Panc1 (cell line): ENCODE measurements at regions not wholly inside any gene's neighbourhood (a gene's known extent, or its start where the extent isn't known, plus 50 kb on each side); places are given as distances from the start of the nearest gene placed in this dataset.

Experiments used
- ATAC-seq: fragments of 200-7000 bp; cut with Tn5 transposase; 2 replicates; pipeline ENCODE4 v1.9.1; 2020; ENCODE audit warnings: mild to moderate bottlenecking, moderate library complexity
- BruUV-seq: library from RNA; stranded (reverse); fragments of 400-500 nt; replicated peaks from 2 replicates; lab custom pipeline; 2021; lab: Mats Ljungman, UMichigan
- CTCF ChIA-PET: fragments of 300-600 bp; sonication (Branson Sonifier 250); formaldehyde crosslinking; loops from one replicate; lab custom pipeline; 2022; ENCODE audit warnings: antibody characterized with exemption; lab: Charles Lee
- POLR2A ChIA-PET: fragments of 300-600 bp; sonication (Branson Sonifier 250); formaldehyde crosslinking; loops from one replicate; lab custom pipeline; 2022; ENCODE audit warnings: antibody characterized with exemption; lab: Charles Lee
- DNase-seq: peaks from one replicate; pipeline ENCODE4 v3.0.0-alpha.2; 2010; ENCODE audit warnings: low read depth, low spot score
- H3K27ac ChIP-seq: 2 replicates; pipeline ENCODE4 v1.5.1; 2011; ENCODE audit warnings: mild to moderate bottlenecking, low read length, inconsistent platforms
- H3K27me3 ChIP-seq: fragments of 200-500 bp; sonication (Bioruptor generic); 2 replicates; pipeline ENCODE4 v1.6.0; 2014; ENCODE audit warnings: low read length, inconsistent platforms; ENCODE audit not compliant: control insufficient read depth, insufficient read depth
- H3K36me3 ChIP-seq: fragments of 200-500 bp; sonication (Bioruptor generic); 2 replicates; pipeline ENCODE4 v1.5.1; 2014; ENCODE audit warnings: inconsistent platforms, mild to moderate bottlenecking, low read length, moderate library complexity; ENCODE audit not compliant: control insufficient read depth, insufficient read depth
- H3K4me1 ChIP-seq: 2 replicates; pipeline ENCODE4 v1.5.1; 2011; ENCODE audit warnings: inconsistent platforms, mild to moderate bottlenecking, low read length, moderate library complexity; ENCODE audit not compliant: control insufficient read depth, insufficient read depth
- H3K4me3 ChIP-seq, 2 experiments: 2 replicates each; pipeline ENCODE4 v1.5.1; 2011 to 2012; ENCODE audit warnings: low read depth in 2 of 2, low read length in 2 of 2, mild to moderate bottlenecking in 2 of 2, inconsistent platforms in 1 of 2, moderate library complexity in 1 of 2
- H3K9me3 ChIP-seq: fragments of 200-500 bp; sonication (Bioruptor generic); 2 replicates; pipeline ENCODE4 v1.5.1; 2014; ENCODE audit warnings: low read depth, mild to moderate bottlenecking, inconsistent platforms, low read length, moderate library complexity; ENCODE audit not compliant: control insufficient read depth, insufficient read depth
- POLR2AphosphoS5 ChIP-seq: IDR thresholded peaks from 2 replicates; pipeline ENCODE4 v1.6.1; 2012; ENCODE audit warnings: mild to moderate bottlenecking, low read depth, low read length, moderate library complexity
- SIN3A ChIP-seq: IDR thresholded peaks from 2 replicates; pipeline ENCODE4 v1.6.1; 2012; ENCODE audit warnings: low read depth, mild to moderate bottlenecking, low read length, moderate library complexity, borderline replicate concordance; ENCODE audit not compliant: insufficient read depth
- TCF7L2 ChIP-seq: IDR thresholded peaks from 2 replicates; pipeline ENCODE4 v1.6.1; 2011; ENCODE audit warnings: mild to moderate bottlenecking, low read depth, low read length, inconsistent platforms
- in situ Hi-C: cut with HindIII; loops from 2 replicates; pipeline ENCODE4 v1.10.0; 2016; ENCODE audit warnings: low sequenced_read_pairs, low pct_unique_long_range_greater_than_20kb
- intact Hi-C: fragments of 100-400 bp; cut with micrococcal nuclease; formaldehyde crosslinking; loops from one replicate; pipeline ENCODE4 v1.10.0; 2022; ENCODE audit not compliant: unreplicated experiment
- TF ChIP-seq, protein P1 (sequence below), 2 experiments: IDR thresholded peaks; 2 replicates each; pipeline ENCODE4 v1.6.1; 2011 to 2012; ENCODE audit warnings: low read depth in 2 of 2, control low read depth in 1 of 2, low read length in 1 of 2, mild to moderate bottlenecking in 1 of 2, moderate library complexity in 1 of 2; ENCODE audit not compliant: insufficient read depth in 1 of 2
- TF ChIP-seq, protein P2 (sequence below): fragments of 450-650 bp; IDR thresholded peaks from 2 replicates; pipeline ENCODE4 v1.5.1; 2017; ENCODE audit warnings: mild to moderate bottlenecking

DNA sequence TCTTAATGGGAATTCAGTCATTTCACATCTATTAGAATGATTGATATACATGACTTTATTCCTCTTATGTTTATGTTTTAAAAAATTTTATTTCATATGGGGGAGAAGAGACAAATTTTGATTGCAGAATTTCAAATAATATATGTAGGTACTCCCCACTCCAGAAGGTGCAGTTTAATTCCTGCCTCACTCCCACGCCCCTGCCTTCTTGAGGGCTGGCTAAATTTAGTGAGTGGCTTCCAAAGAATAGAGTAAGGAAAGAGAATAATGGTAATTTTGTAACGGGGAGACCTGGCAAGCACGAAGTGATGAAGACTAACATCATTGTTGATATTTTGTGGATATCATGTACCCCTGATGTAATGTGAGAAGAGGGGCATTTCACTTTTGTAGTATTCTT lies 94.7 kb upstream of the FAM78B start:
- DNase-seq (no peak), ATAC-seq (no peak)
- Histone ChIP-seq H3K4me1 (no peaks in the 10 kb centered on the region), H3K9me3 (no peaks in the 10 kb centered on the region), H3K27ac (no peak overlapping the region), H3K27me3 (no peaks in the 10 kb centered on the region), H3K36me3 (no peaks in the 10 kb centered on the region), H3K4me3 (no peak overlapping the region)
- no TSS peak for BruUV-seq
- in situ Hi-C loops, result no loop called here
- intact Hi-C loops, result no loop called here
- CTCF ChIA-PET, result no interaction called here
- POLR2A ChIA-PET, result no interaction called here
- TF ChIP-seq SIN3A (no peak), POLR2AphosphoS5 (no peak)
- TF ChIP-seq, protein P1, sequence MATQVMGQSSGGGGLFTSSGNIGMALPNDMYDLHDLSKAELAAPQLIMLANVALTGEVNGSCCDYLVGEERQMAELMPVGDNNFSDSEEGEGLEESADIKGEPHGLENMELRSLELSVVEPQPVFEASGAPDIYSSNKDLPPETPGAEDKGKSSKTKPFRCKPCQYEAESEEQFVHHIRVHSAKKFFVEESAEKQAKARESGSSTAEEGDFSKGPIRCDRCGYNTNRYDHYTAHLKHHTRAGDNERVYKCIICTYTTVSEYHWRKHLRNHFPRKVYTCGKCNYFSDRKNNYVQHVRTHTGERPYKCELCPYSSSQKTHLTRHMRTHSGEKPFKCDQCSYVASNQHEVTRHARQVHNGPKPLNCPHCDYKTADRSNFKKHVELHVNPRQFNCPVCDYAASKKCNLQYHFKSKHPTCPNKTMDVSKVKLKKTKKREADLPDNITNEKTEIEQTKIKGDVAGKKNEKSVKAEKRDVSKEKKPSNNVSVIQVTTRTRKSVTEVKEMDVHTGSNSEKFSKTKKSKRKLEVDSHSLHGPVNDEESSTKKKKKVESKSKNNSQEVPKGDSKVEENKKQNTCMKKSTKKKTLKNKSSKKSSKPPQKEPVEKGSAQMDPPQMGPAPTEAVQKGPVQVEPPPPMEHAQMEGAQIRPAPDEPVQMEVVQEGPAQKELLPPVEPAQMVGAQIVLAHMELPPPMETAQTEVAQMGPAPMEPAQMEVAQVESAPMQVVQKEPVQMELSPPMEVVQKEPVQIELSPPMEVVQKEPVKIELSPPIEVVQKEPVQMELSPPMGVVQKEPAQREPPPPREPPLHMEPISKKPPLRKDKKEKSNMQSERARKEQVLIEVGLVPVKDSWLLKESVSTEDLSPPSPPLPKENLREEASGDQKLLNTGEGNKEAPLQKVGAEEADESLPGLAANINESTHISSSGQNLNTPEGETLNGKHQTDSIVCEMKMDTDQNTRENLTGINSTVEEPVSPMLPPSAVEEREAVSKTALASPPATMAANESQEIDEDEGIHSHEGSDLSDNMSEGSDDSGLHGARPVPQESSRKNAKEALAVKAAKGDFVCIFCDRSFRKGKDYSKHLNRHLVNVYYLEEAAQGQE (IDR thresholded peaks at IDR 0.05; ENCODE audit: insufficient read depth in 1 of 2, low read depth in 2 of 2, low read length in 1 of 2), result no peak

DNA sequence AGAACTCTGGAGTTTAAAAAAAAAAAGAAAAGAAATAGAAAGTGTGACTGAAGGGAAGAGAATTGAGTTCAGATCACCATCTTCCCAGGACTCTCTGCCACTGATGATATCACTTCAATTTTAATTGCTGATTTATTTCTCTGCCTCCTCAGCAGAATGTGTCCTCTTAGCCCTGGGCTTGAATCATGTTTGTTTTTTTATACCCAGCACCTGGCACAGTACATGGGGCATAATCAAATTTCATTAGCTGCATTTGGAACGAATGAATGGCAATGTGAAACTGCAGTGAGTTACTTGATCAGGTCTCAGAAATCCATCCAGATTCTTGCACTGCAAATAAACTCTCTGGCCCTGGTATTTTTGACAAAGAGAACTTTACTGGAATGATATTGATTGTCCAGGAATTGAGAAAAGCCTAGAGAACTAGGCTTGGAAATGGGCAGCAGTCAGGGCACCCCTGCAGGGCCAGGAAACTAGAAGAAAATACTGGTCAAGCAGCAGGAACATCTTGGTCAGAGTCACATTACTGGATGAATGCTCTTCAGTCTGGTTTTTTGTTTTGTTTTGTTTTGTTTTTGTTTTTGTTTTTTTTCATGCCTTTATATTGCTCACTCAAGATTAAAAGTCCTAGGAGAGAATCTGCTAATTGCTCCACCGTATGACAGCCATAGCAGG lies 103.8 kb upstream of the FAM78B start:
- no peaks in the 10 kb centered on the region for H3K36me3 ChIP-seq
- DNase-seq (no peak), ATAC-seq (no peak)
- H3K27me3 ChIP-seq, result no peaks in the 10 kb centered on the region
- ChIA-PET POLR2A (no interaction called here), CTCF (no interaction called here)
- in situ Hi-C loops (no loop called here), intact Hi-C loops (no loop called here)
- no peaks in the 10 kb centered on the region for H3K4me1 ChIP-seq
- no peak overlapping the region for H3K4me3 ChIP-seq
- no TSS peak for BruUV-seq
- no peak for TF ChIP-seq POLR2AphosphoS5
- TF ChIP-seq, protein P1 (IDR thresholded peaks at IDR 0.05; ENCODE audit: insufficient read depth in 1 of 2, low read depth in 2 of 2, low read length in 1 of 2), result no peak
- H3K9me3 ChIP-seq, result no peaks in the 10 kb centered on the region
- no peak overlapping the region for H3K27ac ChIP-seq

DNA sequence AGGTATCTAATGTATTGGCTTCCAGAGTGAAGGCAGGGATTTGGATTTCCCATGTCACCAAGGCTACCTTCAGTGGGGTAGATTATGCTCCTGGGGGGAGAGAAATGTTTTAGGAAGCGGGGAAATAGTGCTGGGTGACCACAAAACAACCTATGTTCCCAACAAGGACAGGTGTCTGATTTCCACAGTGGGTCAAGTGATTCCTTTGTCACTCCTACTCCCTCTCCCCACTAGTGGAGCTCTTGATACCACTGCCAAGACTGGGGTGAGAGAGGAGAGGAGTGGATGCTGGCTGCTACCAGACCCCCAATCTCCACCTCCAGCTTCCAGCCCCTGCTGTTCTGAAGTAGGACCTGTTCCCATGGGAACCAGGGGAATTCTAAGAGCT lies 104.3 kb upstream of the FAM78B start:
- Histone ChIP-seq H3K27ac (no peak overlapping the region), H3K36me3 (no peaks in the 10 kb centered on the region), H3K27me3 (no peaks in the 10 kb centered on the region), H3K9me3 (no peaks in the 10 kb centered on the region), H3K4me3 (no peak overlapping the region), H3K4me1 (no peaks in the 10 kb centered on the region)
- TF ChIP-seq POLR2AphosphoS5 (no peak), TCF7L2 (no peak), SIN3A (no peak)
- TF ChIP-seq, protein P1 (IDR thresholded peaks at IDR 0.05; ENCODE audit: insufficient read depth in 1 of 2, low read depth in 2 of 2, low read length in 1 of 2), result no peak
- TF ChIP-seq, protein P2, sequence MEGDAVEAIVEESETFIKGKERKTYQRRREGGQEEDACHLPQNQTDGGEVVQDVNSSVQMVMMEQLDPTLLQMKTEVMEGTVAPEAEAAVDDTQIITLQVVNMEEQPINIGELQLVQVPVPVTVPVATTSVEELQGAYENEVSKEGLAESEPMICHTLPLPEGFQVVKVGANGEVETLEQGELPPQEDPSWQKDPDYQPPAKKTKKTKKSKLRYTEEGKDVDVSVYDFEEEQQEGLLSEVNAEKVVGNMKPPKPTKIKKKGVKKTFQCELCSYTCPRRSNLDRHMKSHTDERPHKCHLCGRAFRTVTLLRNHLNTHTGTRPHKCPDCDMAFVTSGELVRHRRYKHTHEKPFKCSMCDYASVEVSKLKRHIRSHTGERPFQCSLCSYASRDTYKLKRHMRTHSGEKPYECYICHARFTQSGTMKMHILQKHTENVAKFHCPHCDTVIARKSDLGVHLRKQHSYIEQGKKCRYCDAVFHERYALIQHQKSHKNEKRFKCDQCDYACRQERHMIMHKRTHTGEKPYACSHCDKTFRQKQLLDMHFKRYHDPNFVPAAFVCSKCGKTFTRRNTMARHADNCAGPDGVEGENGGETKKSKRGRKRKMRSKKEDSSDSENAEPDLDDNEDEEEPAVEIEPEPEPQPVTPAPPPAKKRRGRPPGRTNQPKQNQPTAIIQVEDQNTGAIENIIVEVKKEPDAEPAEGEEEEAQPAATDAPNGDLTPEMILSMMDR, result no peak
- ATAC-seq (no peak), DNase-seq (no peak)
- in situ Hi-C loops, result no loop called here
- BruUV-seq, result no TSS peak
- intact Hi-C loops, result no loop called here
- ChIA-PET POLR2A (no interaction called here), CTCF (no interaction called here)
